T-cell (primary cell): ENCODE measurements at regions not wholly inside any gene's neighbourhood (a gene's known extent, or its start where the extent isn't known, plus 50 kb on each side); places are given as distances from the start of the nearest gene placed in this dataset.

ENCODE experiments used
- ATAC-seq, 4 experiments: fragments of 200-7000 bp in 3 of 4; fragments of 150-1000 bp in 1 of 4; cut with Tn5 transposase; replicated peaks in 1 of 4; 1 replicate in 3 of 4; 2 replicates in 1 of 4; pipeline ENCODE4 v1.10.0; 2021; ENCODE audit warnings: moderate library complexity in 3 of 4, mild to moderate bottlenecking in 2 of 4, moderate number of reproducible peaks in 1 of 4
- CTCF ChIA-PET, 2 donors: fragments of 300-600 bp; sonication (Branson Sonifier 250); formaldehyde crosslinking; loops; one replicate each; lab custom pipeline; 2022; ENCODE audit warnings: antibody characterized with exemption in 2 of 2; lab: Charles Lee
- POLR2A ChIA-PET, 2 donors: fragments of 300-600 bp; sonication (Branson Sonifier 250); formaldehyde crosslinking; loops; one replicate each; lab custom pipeline; 2022; ENCODE audit warnings: antibody characterized with exemption in 2 of 2; lab: Charles Lee
- DNase-seq, 35 experiments: peaks; one replicate each; pipeline versions ENCODE4 v3.0.0 to v3.0.0-alpha.2; 2013 to 2023
- H3K27ac ChIP-seq: one replicate; pipeline ENCODE4 v1.5.1; 2013; ENCODE audit warnings: low read length
- H3K27me3 ChIP-seq, 2 experiments: replicated peaks in 1 of 2; 1 replicate in 1 of 2; 2 replicates in 1 of 2; pipeline versions ENCODE4 v1.6.1 to v1.7.0; 2013; ENCODE audit warnings: low read length in 1 of 2, mixed read lengths in 1 of 2; ENCODE audit not compliant: control insufficient read depth in 2 of 2, insufficient read depth in 2 of 2; ENCODE audit errors: extremely low read depth in 1 of 2
- H3K36me3 ChIP-seq, 2 donors: 1 replicate in 1 of 2; 2 replicates in 1 of 2; pipeline versions ENCODE4 v1.6.1 to v1.7.0; 2013; ENCODE audit warnings: low read length in 1 of 2; ENCODE audit not compliant: control insufficient read depth in 2 of 2, insufficient read depth in 1 of 2; ENCODE audit errors: extremely low read depth in 1 of 2
- H3K4me1 ChIP-seq, 2 experiments: 1 replicate in 1 of 2; 2 replicates in 1 of 2; pipeline versions ENCODE4 v1.6.1 to v1.7.0; 2013; ENCODE audit warnings: low read length in 2 of 2, mixed read lengths in 1 of 2; ENCODE audit not compliant: insufficient read depth in 2 of 2, control insufficient read depth in 1 of 2; ENCODE audit errors: extremely low read depth in 1 of 2
- H3K4me3 ChIP-seq, 2 donors: 1 replicate in 1 of 2; 2 replicates in 1 of 2; pipeline versions ENCODE4 v1.5.1 to v1.7.0; 2013; ENCODE audit warnings: mild to moderate bottlenecking in 2 of 2, low read length in 1 of 2, moderate library complexity in 1 of 2; ENCODE audit not compliant: control insufficient read depth in 1 of 2; ENCODE audit errors: extremely low read depth in 1 of 2
- H3K9me3 ChIP-seq: 2 replicates; pipeline ENCODE4 v1.7.0; 2013
- H3K27ac Mint-ChIP-seq, 2 donors: one replicate each; pipeline ENCODE4 v1.8.0; 2020 to 2021; ENCODE audit warnings: mild to moderate bottlenecking in 2 of 2, mixed read lengths in 2 of 2
- H3K27me3 Mint-ChIP-seq, 2 donors: one replicate each; pipeline ENCODE4 v1.8.0; 2021 to 2022; ENCODE audit warnings: mixed read lengths in 2 of 2
- H3K36me3 Mint-ChIP-seq: one replicate; pipeline ENCODE4 v1.8.0; 2021; ENCODE audit warnings: mixed read lengths
- H3K4me1 Mint-ChIP-seq, 3 donors: one replicate each; pipeline ENCODE4 v1.8.0; 2020 to 2022; ENCODE audit warnings: mixed read lengths in 3 of 3, mild to moderate bottlenecking in 1 of 3
- H3K4me3 Mint-ChIP-seq, 3 donors: one replicate each; pipeline ENCODE4 v1.8.0; 2020 to 2022; ENCODE audit warnings: mild to moderate bottlenecking in 3 of 3, mixed read lengths in 3 of 3, moderate library complexity in 3 of 3
- H3K9me3 Mint-ChIP-seq, 3 donors: one replicate each; pipeline ENCODE4 v1.8.0; 2020 to 2022; ENCODE audit warnings: mixed read lengths in 3 of 3
- WGBS: methylation state at CpG from one replicate; pipeline ENCODE4 v1.1.5; 2013; ENCODE audit warnings: missing lambda C conversion rate; ENCODE audit not compliant: insufficient coverage; 5-methylcytosine and 5-hydroxymethylcytosine counted together

- Mint-ChIP-seq H3K27me3 (peaks cover 2 to 6% of the 10 kb centered on the region in 2 donors), H3K9me3 (no peaks in the 10 kb centered on the region), H3K4me1 (no peaks in the 10 kb centered on the region), H3K36me3 (no peaks in the 10 kb centered on the region), H3K27ac (no peak overlapping the region), H3K4me3 (no peak overlapping the region)
- Histone ChIP-seq H3K27ac (no peak overlapping the region), H3K27me3 (no peaks in the 10 kb centered on the region), H3K4me3 (no peak overlapping the region), H3K36me3 (no peaks in the 10 kb centered on the region), H3K9me3 (no peaks in the 10 kb centered on the region), H3K4me1 (no peaks in the 10 kb centered on the region)
- WGBS: no CpG with 5 or more reads among the region's 1 CpG
- ChIA-PET CTCF (no interaction called here), POLR2A (no interaction called here)
- ATAC-seq (no peak), DNase-seq (no peak)
These were observed 201.5 kb upstream of the GHITM start for GRCh38 chr10:83937826-83938225.

- H3K36me3 ChIP-seq: no peaks in the 10 kb centered on the region
- no peaks in the 10 kb centered on the region for H3K9me3 ChIP-seq
- ChIA-PET CTCF (no interaction called here), POLR2A (no interaction called here)
- no peak overlapping the region for H3K27ac Mint-ChIP-seq
- DNase-seq (no peak), ATAC-seq (no peak)
- no peak overlapping the region for H3K27ac ChIP-seq
- H3K4me3 Mint-ChIP-seq: no peak overlapping the region
- WGBS: no CpG with 5 or more reads among the region's 2 CpGs
- no peaks in the 10 kb centered on the region for H3K9me3 Mint-ChIP-seq
- peaks cover 0 to 3% of the 10 kb centered on the region in 2 experiments for H3K27me3 ChIP-seq
- no peaks in the 10 kb centered on the region for H3K4me1 ChIP-seq
- no peaks in the 10 kb centered on the region for H3K4me1 Mint-ChIP-seq
- H3K4me3 ChIP-seq: no peak overlapping the region
- peaks cover 2 to 14% of the 10 kb centered on the region in 2 donors for H3K27me3 Mint-ChIP-seq
- H3K36me3 Mint-ChIP-seq: no peaks in the 10 kb centered on the region
These were observed 198.1 kb upstream of the GHITM start for GRCh38 chr10:83941189-83941588.

GRCh38 chr10:83942410-83942809 is 196.9 kb upstream of the GHITM start:
- POLR2A ChIA-PET: no interaction called here
- no peaks in the 10 kb centered on the region for H3K4me1 ChIP-seq
- peaks cover 4 to 14% of the 10 kb centered on the region in 2 donors for H3K27me3 Mint-ChIP-seq
- DNase-seq (no peak), ATAC-seq (no peak)
- no peaks in the 10 kb centered on the region for H3K9me3 Mint-ChIP-seq
- H3K4me1 Mint-ChIP-seq: no peaks in the 10 kb centered on the region
- no peak overlapping the region for H3K4me3 Mint-ChIP-seq
- no peaks in the 10 kb centered on the region for H3K9me3 ChIP-seq
- no peaks in the 10 kb centered on the region for H3K36me3 ChIP-seq
- CTCF ChIA-PET: no interaction called here
- 67% methylated on average over 1 of the region's 3 CpGs for WGBS
- peaks cover 0 to 3% of the 10 kb centered on the region in 2 experiments for H3K27me3 ChIP-seq
- H3K27ac ChIP-seq: no peak overlapping the region
- H3K4me3 ChIP-seq: no peak overlapping the region
- no peaks in the 10 kb centered on the region for H3K36me3 Mint-ChIP-seq
- no peak overlapping the region for H3K27ac Mint-ChIP-seq

- no peaks in the 10 kb centered on the region for H3K4me1 ChIP-seq
- Mint-ChIP-seq H3K4me1 (no peaks in the 10 kb centered on the region), H3K4me3 (no peak overlapping the region), H3K9me3 (no peaks in the 10 kb centered on the region), H3K36me3 (no peaks in the 10 kb centered on the region), H3K27me3 (peaks cover 4 to 14% of the 10 kb centered on the region in 2 donors), H3K27ac (no peak overlapping the region)
- WGBS: 73% methylated on average over 5 of the region's 5 CpGs
- no peak overlapping the region for H3K27ac ChIP-seq
- no peak for DNase-seq
- ChIA-PET POLR2A (no interaction called here), CTCF (no interaction called here)
- no peak overlapping the region for H3K4me3 ChIP-seq
- H3K9me3 ChIP-seq: no peaks in the 10 kb centered on the region
- peaks cover 0 to 3% of the 10 kb centered on the region in 2 experiments for H3K27me3 ChIP-seq
- ATAC-seq: no peak
- H3K36me3 ChIP-seq: no peaks in the 10 kb centered on the region
These were observed 196.3 kb upstream of the GHITM start for GRCh38 chr10:83943049-83943448.

- POLR2A ChIA-PET: no interaction called here
- ATAC-seq: no peak
- no peaks in the 10 kb centered on the region for H3K36me3 ChIP-seq
- H3K27ac Mint-ChIP-seq: no peak overlapping the region
- no peak overlapping the region for H3K4me3 ChIP-seq
- H3K36me3 Mint-ChIP-seq: no peaks in the 10 kb centered on the region
- H3K9me3 Mint-ChIP-seq: no peaks in the 10 kb centered on the region
- no peaks in the 10 kb centered on the region for H3K4me1 Mint-ChIP-seq
- H3K27me3 Mint-ChIP-seq: peaks cover 6 to 17% of the 10 kb centered on the region in 2 donors
- CTCF ChIA-PET: no interaction called here
- H3K27ac ChIP-seq: no peak overlapping the region
- no CpG with 5 or more reads among the region's 4 CpGs for WGBS
- H3K4me3 Mint-ChIP-seq: no peak overlapping the region
- H3K9me3 ChIP-seq: no peaks in the 10 kb centered on the region
- H3K27me3 ChIP-seq: peaks cover 0 to 3% of the 10 kb centered on the region in 2 experiments
- no peaks in the 10 kb centered on the region for H3K4me1 ChIP-seq
- DNase-seq: no peak
These were observed 195.4 kb upstream of the GHITM start for GRCh38 chr10:83943920-83944319.

- no peaks in the 10 kb centered on the region for H3K36me3 ChIP-seq
- DNase-seq (no peak), ATAC-seq (no peak)
- Mint-ChIP-seq H3K36me3 (no peaks in the 10 kb centered on the region), H3K9me3 (no peaks in the 10 kb centered on the region), H3K4me3 (no peak overlapping the region), H3K27me3 (peaks cover 6 to 14% of the 10 kb centered on the region in 2 donors), H3K27ac (no peak overlapping the region), H3K4me1 (no peaks in the 10 kb centered on the region)
- peaks cover 0 to 3% of the 10 kb centered on the region in 2 experiments for H3K27me3 ChIP-seq
- H3K27ac ChIP-seq: no peak overlapping the region
- ChIA-PET CTCF (no interaction called here), POLR2A (no interaction called here)
- no peaks in the 10 kb centered on the region for H3K9me3 ChIP-seq
- no peaks in the 10 kb centered on the region for H3K4me1 ChIP-seq
- 84% methylated on average over 9 of the region's 17 CpGs for WGBS
- H3K4me3 ChIP-seq: no peak overlapping the region
These were observed 193.2 kb upstream of the GHITM start for GRCh38 chr10:83945982-83946718.
